Hepatocyte (in vitro differentiated cells): ENCODE measurements at regions not wholly inside any gene's neighbourhood (a gene's known extent, or its start where the extent isn't known, plus 50 kb on each side); places are given as distances from the start of the nearest gene placed in this dataset.

ENCODE experiments used
- EZH2 ChIP-seq: fragments of 200-600 bp; sonication (generic); IDR thresholded peaks from 2 replicates; pipeline ENCODE4 v1.6.1; 2016; ENCODE audit warnings: antibody characterized with exemption, mild to moderate bottlenecking, borderline replicate concordance
- EZH2phosphoT487 ChIP-seq: fragments of 200-600 bp; sonication (generic); IDR thresholded peaks from one replicate; pipeline ENCODE4 v1.6.1; 2018; ENCODE audit warnings: antibody characterized with exemption, mild to moderate bottlenecking, low read depth, moderate library complexity; ENCODE audit not compliant: unreplicated experiment, severe bottlenecking
- TF ChIP-seq, protein P1 (sequence below): fragments of 200-600 bp; sonication (generic); IDR thresholded peaks from 2 replicates; pipeline ENCODE4 v1.5.1; 2016; ENCODE audit warnings: antibody characterized with exemption, mild to moderate bottlenecking; ENCODE audit not compliant: poor library complexity

DNA sequence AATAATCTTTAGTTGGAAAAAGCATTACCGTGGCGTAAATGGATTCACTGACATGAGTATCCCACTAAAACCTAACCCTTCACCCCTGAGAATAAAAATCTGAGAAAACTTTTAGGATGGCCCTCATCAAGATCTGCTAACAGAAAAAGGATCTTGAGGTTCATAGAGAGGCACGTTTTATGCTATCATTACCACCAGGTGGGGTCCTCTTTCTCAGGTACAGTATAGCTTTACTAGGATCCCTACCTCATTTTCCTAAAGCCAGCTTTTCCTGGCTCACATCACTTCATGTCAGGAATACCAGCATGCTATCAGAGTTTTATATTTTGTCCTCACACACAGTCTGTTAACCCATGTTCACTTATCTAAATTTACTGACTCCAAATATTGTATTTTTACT is 173.7 kb downstream of the POM121L12 start:
- TF ChIP-seq EZH2: no peak
- TF ChIP-seq, protein P1, sequence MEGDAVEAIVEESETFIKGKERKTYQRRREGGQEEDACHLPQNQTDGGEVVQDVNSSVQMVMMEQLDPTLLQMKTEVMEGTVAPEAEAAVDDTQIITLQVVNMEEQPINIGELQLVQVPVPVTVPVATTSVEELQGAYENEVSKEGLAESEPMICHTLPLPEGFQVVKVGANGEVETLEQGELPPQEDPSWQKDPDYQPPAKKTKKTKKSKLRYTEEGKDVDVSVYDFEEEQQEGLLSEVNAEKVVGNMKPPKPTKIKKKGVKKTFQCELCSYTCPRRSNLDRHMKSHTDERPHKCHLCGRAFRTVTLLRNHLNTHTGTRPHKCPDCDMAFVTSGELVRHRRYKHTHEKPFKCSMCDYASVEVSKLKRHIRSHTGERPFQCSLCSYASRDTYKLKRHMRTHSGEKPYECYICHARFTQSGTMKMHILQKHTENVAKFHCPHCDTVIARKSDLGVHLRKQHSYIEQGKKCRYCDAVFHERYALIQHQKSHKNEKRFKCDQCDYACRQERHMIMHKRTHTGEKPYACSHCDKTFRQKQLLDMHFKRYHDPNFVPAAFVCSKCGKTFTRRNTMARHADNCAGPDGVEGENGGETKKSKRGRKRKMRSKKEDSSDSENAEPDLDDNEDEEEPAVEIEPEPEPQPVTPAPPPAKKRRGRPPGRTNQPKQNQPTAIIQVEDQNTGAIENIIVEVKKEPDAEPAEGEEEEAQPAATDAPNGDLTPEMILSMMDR: no peak
- no peak for TF ChIP-seq EZH2phosphoT487
